Upper lobe of left lung (tissue), 6 donors: ENCODE measurements at regions not wholly inside any gene's neighbourhood (a gene's known extent, or its start where the extent isn't known, plus 50 kb on each side); places are given as distances from the start of the nearest gene placed in this dataset.
"Not testable (repeated sequence)": the region's sequence is repeated elsewhere in the genome, so short reads cannot be mapped to it uniquely, and the experiment has no call there.

Experiments
- ATAC-seq, 2 donors: fragments of 200-7000 bp; cut with Tn5 transposase; one replicate each; pipeline ENCODE4 v1.9.1; 2022; ENCODE audit warnings: mild to moderate bottlenecking in 2 of 2, moderate library complexity in 2 of 2; ENCODE audit not compliant: low FRiP score in 2 of 2
- DNase-seq, 2 donors: peaks; one replicate each; pipeline ENCODE4 v3.0.0-alpha.2; 2019 to 2020
- H3K27ac ChIP-seq, 4 donors: fragments of 200-600 bp; sonication (generic); one replicate each; pipeline ENCODE4 v1.5.1; 2016 to 2019
- H3K27me3 ChIP-seq, 4 donors: fragments of 200-600 bp; sonication (generic); one replicate each; pipeline ENCODE4 v1.5.1; 2017 to 2019
- H3K36me3 ChIP-seq, 4 donors: fragments of 200-600 bp; sonication (generic); one replicate each; pipeline ENCODE4 v1.5.1; 2016 to 2019
- H3K4me1 ChIP-seq, 4 donors: fragments of 200-600 bp; sonication (generic); one replicate each; pipeline ENCODE4 v1.5.1; 2018 to 2019
- H3K4me3 ChIP-seq, 4 donors: fragments of 200-600 bp; sonication (generic); one replicate each; pipeline ENCODE4 v1.5.1; 2017 to 2019; ENCODE audit warnings: mild to moderate bottlenecking in 2 of 4, moderate library complexity in 1 of 4
- H3K9me3 ChIP-seq, 4 donors: fragments of 200-600 bp; sonication (generic); one replicate each; pipeline ENCODE4 v1.5.1; 2018 to 2019
- EP300 ChIP-seq, 4 donors: sonication (generic); formaldehyde crosslinking; IDR thresholded peaks; one replicate each; pipeline ENCODE4 v1.5.1; 2017; ENCODE audit warnings: antibody characterized with exemption in 4 of 4, control low read depth in 2 of 4
- POLR2A ChIP-seq, 4 donors: fragments of 450-650 bp; IDR thresholded peaks; one replicate each; pipeline ENCODE4 v1.5.1; 2016 to 2017; ENCODE audit warnings: antibody characterized with exemption in 4 of 4, mild to moderate bottlenecking in 2 of 4
- POLR2AphosphoS5 ChIP-seq, 2 donors: sonication (generic); formaldehyde crosslinking; IDR thresholded peaks; one replicate each; pipeline ENCODE4 v1.5.1; 2017; ENCODE audit warnings: antibody characterized with exemption in 2 of 2
- WGBS, 2 donors: methylation state at CpG; one replicate each; pipeline ENCODE4 v1.1.5; 2017 to 2018; 5-methylcytosine and 5-hydroxymethylcytosine counted together
- TF ChIP-seq, protein P1 (sequence below), 6 experiments: fragments of 450-650 bp in 4 of 6; fragments of 200-600 bp in 2 of 6; sonication (generic) in 2 of 6; IDR thresholded peaks; one replicate each; pipeline ENCODE4 v1.5.1; 2016 to 2019; ENCODE audit warnings: antibody characterized with exemption in 6 of 6
- donor health status: DM: no; HTN: no; CAD: no; lungs with moderate emphysema.
- donor health status: DM: no; HTN: yes; CAD: no; lungs with severe emphysema.

DNA sequence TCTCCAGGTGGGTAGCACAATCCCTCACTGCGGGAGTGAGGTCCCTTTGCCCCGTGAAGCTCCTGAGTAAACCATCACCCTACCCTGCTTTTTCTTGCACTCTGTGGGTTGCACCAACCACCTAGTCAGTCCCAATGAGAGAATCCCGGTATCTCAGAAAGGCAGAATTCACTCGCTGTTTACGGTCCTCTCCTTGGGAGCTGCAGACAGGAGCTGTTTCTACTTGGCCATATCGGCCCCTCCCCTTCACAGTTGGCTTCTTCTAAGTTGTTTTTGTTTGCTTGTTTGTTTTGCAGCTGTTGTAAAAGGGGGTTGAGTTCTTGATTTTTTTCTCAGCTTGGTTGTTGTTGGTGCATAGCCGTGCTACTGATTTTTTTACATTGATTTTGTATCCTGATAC, 237.0 kb upstream of the RASA1 start:
- Histone ChIP-seq H3K4me1 (no peaks in the 10 kb centered on the region), H3K9me3 (no peaks in the 10 kb centered on the region), H3K27me3 (no peaks in the 10 kb centered on the region), H3K4me3 (no peak overlapping the region), H3K36me3 (no peaks in the 10 kb centered on the region), H3K27ac (no peak overlapping the region)
- TF ChIP-seq POLR2AphosphoS5 (IDR thresholded peaks at IDR 0.05), result no peak
- no peak for TF ChIP-seq EP300 (IDR thresholded peaks at IDR 0.05)
- TF ChIP-seq POLR2A (IDR thresholded peaks at IDR 0.05), result no peak
- TF ChIP-seq, protein P1, sequence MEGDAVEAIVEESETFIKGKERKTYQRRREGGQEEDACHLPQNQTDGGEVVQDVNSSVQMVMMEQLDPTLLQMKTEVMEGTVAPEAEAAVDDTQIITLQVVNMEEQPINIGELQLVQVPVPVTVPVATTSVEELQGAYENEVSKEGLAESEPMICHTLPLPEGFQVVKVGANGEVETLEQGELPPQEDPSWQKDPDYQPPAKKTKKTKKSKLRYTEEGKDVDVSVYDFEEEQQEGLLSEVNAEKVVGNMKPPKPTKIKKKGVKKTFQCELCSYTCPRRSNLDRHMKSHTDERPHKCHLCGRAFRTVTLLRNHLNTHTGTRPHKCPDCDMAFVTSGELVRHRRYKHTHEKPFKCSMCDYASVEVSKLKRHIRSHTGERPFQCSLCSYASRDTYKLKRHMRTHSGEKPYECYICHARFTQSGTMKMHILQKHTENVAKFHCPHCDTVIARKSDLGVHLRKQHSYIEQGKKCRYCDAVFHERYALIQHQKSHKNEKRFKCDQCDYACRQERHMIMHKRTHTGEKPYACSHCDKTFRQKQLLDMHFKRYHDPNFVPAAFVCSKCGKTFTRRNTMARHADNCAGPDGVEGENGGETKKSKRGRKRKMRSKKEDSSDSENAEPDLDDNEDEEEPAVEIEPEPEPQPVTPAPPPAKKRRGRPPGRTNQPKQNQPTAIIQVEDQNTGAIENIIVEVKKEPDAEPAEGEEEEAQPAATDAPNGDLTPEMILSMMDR (IDR thresholded peaks at IDR 0.05), result no peak
- no peak for DNase-seq
- no peak for ATAC-seq
- 88 to 89% methylated on average over 7 of the region's 7 CpGs for WGBS, 2 donors

DNA sequence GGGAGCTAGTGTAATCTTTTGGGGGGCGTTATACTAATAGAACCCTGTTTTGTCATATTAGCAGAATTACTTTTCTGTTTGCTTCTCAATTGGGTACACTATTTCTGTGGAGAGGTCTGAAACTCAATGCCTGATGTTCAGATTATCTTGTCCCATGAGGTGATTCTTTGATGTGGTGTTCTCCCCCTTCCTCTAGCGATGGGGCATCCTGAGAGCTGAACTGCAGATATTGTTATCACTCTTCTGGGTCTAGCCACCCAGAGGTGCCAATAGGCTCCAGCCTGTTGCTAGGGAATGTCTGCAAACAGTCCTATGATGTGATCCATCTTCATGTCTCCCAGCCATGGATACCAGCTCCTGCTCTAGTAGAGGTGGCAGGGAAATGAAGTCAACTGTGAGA, 233.1 kb upstream of the RASA1 start:
- H3K4me3 ChIP-seq, result no peak overlapping the region
- no peaks in the 10 kb centered on the region for H3K4me1 ChIP-seq
- H3K9me3 ChIP-seq, result no peaks in the 10 kb centered on the region
- no peaks in the 10 kb centered on the region for H3K36me3 ChIP-seq
- H3K27me3 ChIP-seq, result no peaks in the 10 kb centered on the region
- ATAC-seq, result no peak
- 72 to 78% methylated on average over 2 of the region's 2 CpGs for WGBS, 2 donors
- TF ChIP-seq, protein P1 (IDR thresholded peaks at IDR 0.05), result no peak
- TF ChIP-seq POLR2A (IDR thresholded peaks at IDR 0.05), result no peak
- H3K27ac ChIP-seq, result no peak overlapping the region
- DNase-seq, result no peak

DNA sequence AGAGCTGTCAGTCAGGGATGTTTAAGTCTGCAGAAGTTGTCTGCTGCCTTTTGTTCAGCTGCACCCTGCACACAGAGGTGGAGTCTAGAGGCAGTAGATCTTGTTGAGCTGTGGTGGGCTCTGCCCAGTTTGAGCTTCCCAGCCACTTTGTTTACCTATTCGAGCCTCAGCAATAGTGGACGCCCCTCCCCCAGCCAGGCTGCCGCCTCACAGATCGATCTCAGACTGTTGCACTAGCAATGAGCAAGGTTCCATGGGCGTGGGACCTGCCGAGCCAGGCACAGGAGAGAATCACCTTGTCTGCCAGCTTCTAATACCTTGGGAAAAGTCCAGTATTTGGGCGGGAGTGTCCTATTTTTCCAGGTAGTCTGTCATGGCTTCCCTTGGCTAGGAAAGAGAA, 225.1 kb upstream of the RASA1 start:
- Histone ChIP-seq H3K4me1 (no peaks in the 10 kb centered on the region), H3K4me3 (no peak overlapping the region), H3K36me3 (no peaks in the 10 kb centered on the region), H3K27me3 (no peaks in the 10 kb centered on the region), H3K9me3 (no peaks in the 10 kb centered on the region), H3K27ac (no peak overlapping the region)
- WGBS, 2 donors, result 84 to 96% methylated on average over 7 of the region's 7 CpGs
- ATAC-seq (no peak), DNase-seq (peak in 1 of 2 donors; percentile 16)
- TF ChIP-seq POLR2A (IDR thresholded peaks at IDR 0.05) (no peak), EP300 (IDR thresholded peaks at IDR 0.05) (no peak), POLR2AphosphoS5 (IDR thresholded peaks at IDR 0.05) (no peak)
- TF ChIP-seq, protein P1 (IDR thresholded peaks at IDR 0.05), result no peak

DNA sequence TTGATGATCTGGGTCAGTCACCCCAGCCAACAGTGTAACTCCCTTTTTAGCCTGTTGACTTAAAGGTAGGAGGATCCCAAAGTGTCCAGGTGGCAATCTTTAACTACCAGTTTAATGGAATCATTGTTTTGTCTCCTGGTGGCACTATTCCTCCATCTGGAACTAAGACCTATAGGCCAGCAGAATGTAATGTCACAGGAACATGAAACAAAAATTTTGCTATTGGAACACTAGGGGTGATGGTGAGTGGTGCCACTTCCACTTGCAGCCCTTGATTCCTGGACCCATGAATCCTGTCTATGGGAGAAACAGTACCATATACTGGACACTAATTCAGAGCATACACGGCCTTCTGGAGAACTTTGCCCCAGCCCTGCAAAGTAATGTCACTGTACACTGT, 219.5 kb upstream of the RASA1 start:
- H3K27ac ChIP-seq, result no peak overlapping the region
- ATAC-seq (no peak), DNase-seq (no peak)
- H3K27me3 ChIP-seq, result no peaks in the 10 kb centered on the region
- no peaks in the 10 kb centered on the region for H3K36me3 ChIP-seq
- peaks cover 0 to 16% (median 3%) of the 10 kb centered on the region in 4 donors for H3K9me3 ChIP-seq
- 92% methylated on average over 1 of the region's 1 CpG; no CpG with 5 or more reads in 1 of the 2 donors for WGBS, 2 donors
- TF ChIP-seq POLR2A (IDR thresholded peaks at IDR 0.05), result no peak
- TF ChIP-seq EP300 (IDR thresholded peaks at IDR 0.05), result no peak
- no peak for TF ChIP-seq POLR2AphosphoS5 (IDR thresholded peaks at IDR 0.05)
- TF ChIP-seq, protein P1 (IDR thresholded peaks at IDR 0.05), result no peak
- no peak overlapping the region for H3K4me3 ChIP-seq
- H3K4me1 ChIP-seq, result no peaks in the 10 kb centered on the region

DNA sequence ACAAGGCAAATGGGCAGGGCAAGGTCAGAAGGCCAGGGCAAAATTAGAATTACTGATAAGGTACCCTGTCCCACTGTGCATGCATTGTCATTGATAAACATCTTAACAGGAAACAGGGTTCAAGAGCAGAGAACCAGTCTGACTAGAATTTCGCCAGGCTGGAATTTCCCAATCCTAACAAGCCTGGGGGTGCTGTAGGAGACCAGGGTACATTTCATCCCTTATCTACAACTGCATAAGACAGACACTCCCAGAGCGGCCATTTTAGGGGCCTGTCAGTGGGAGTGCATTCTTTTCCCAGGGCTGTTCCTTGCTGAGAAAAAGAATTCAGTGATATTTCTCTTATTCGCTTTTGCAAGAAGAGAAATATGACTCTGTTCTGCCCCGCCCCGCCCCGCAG, 218.7 kb upstream of the RASA1 start:
- H3K4me1 ChIP-seq, H3K27me3 ChIP-seq, ATAC-seq, H3K27ac ChIP-seq, H3K4me3 ChIP-seq, H3K36me3 ChIP-seq, DNase-seq: not testable (repeated sequence)
- H3K9me3 ChIP-seq, result peaks cover 0 to 16% (median 3%) of the 10 kb centered on the region in 4 donors
- 89 to 93% methylated on average over 6 of the region's 6 CpGs for WGBS, 2 donors
